DMS153 treated with DMSO at 0.1 percent for 48 hours (cell line): ENCODE measurements at regions not wholly inside any gene's neighbourhood (a gene's known extent, or its start where the extent isn't known, plus 50 kb on each side); places are given as distances from the start of the nearest gene placed in this dataset.
"Not testable (repeated sequence)": the region's sequence is repeated elsewhere in the genome, so short reads cannot be mapped to it uniquely, and the experiment has no call there.

ENCODE experiments used
- DNase-seq: peaks from one replicate; lab custom pipeline; 2025; ENCODE audit not compliant: unreplicated experiment; lab: John Stamatoyannopoulos, UW

- DNase-seq: no peak
These were observed 1125.7 kb downstream of the DNAJB9 start for GRCh38 chr7:109695419-109695818.

GRCh38 chr7:109696723-109697122 is 1127.0 kb downstream of the DNAJB9 start:
- no peak for DNase-seq

GRCh38 chr7:109699661-109700060 is 1130.0 kb downstream of the DNAJB9 start:
- DNase-seq: no peak

GRCh38 chr7:109713366-109713765 is 1143.7 kb downstream of the DNAJB9 start:
- no peak for DNase-seq

- not testable (repeated sequence) for DNase-seq
These were observed 1149.7 kb downstream of the DNAJB9 start for GRCh38 chr7:109719359-109719758.

GRCh38 chr7:109734601-109735000 is 1164.9 kb downstream of the DNAJB9 start:
- DNase-seq: no peak

- DNase-seq: no peak
These were observed 1166.2 kb downstream of the DNAJB9 start for GRCh38 chr7:109735881-109736280.

GRCh38 chr7:109745677-109746410 is 1176.2 kb downstream of the DNAJB9 start:
- no peak for DNase-seq

- no peak for DNase-seq
These were observed 1181.6 kb downstream of the DNAJB9 start for GRCh38 chr7:109751241-109751640.

- DNase-seq: no peak
These were observed 1182.4 kb downstream of the DNAJB9 start for GRCh38 chr7:109752068-109752467.

- no peak for DNase-seq
These were observed 1188.0 kb downstream of the DNAJB9 start for GRCh38 chr7:109757713-109758112.

- DNase-seq: no peak
These were observed 1193.9 kb downstream of the DNAJB9 start for GRCh38 chr7:109763611-109764010.

GRCh38 chr7:109772161-109772560 is 1202.5 kb downstream of the DNAJB9 start:
- no peak for DNase-seq

- no peak for DNase-seq
These were observed 1213.1 kb downstream of the DNAJB9 start for GRCh38 chr7:109782806-109783205.

- DNase-seq: no peak
These were observed 1236.9 kb downstream of the DNAJB9 start for GRCh38 chr7:109806548-109806947.

- no peak for DNase-seq
These were observed 1251.5 kb downstream of the DNAJB9 start for GRCh38 chr7:109821156-109821555.

GRCh38 chr7:109834851-109835250 is 1256.1 kb upstream of the LRRN3 start:
- no peak for DNase-seq

GRCh38 chr7:109835577-109835976 is 1255.3 kb upstream of the LRRN3 start:
- no peak for DNase-seq

GRCh38 chr7:109836016-109836415 is 1254.9 kb upstream of the LRRN3 start:
- no peak for DNase-seq

GRCh38 chr7:109842386-109842785 is 1248.5 kb upstream of the LRRN3 start:
- DNase-seq: no peak

GRCh38 chr7:109844362-109844761 is 1246.6 kb upstream of the LRRN3 start:
- peak; percentile 18 for DNase-seq

- DNase-seq: no peak
These were observed 1226.7 kb upstream of the LRRN3 start for GRCh38 chr7:109864230-109864629.

GRCh38 chr7:109868215-109868860 is 1222.6 kb upstream of the LRRN3 start:
- DNase-seq: no peak
